DMS53 treated with DMSO at 0.1 percent for 48 hours (cell line): ENCODE measurements at regions not wholly inside any gene's neighbourhood (a gene's known extent, or its start where the extent isn't known, plus 50 kb on each side); places are given as distances from the start of the nearest gene placed in this dataset.
"Not testable (repeated sequence)": the region's sequence is repeated elsewhere in the genome, so short reads cannot be mapped to it uniquely, and the experiment has no call there.

Experiments
- DNase-seq: peaks from one replicate; lab custom pipeline; 2025; ENCODE audit not compliant: unreplicated experiment; lab: John Stamatoyannopoulos, UW

DNA sequence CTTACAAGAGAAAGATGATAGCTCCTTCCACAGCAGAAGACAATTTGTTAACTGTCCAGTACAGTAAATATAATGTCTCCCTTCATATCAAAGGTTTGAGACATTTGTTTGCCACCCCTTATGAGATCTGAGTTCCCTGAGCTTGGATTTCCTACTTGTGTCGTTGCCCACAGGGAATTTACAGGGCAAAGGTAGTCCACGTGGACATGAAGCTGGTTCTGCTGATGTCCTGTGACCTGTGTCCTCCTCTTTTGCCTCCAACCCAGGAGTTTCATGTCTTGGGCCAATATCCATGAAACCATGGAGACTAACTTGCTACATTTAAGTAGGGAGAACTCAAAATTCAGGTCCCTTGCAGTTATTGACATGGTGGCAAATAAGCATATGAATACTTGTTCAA lies 172.2 kb upstream of the KCTD7 start:
- DNase-seq = not testable (repeated sequence)

DNA sequence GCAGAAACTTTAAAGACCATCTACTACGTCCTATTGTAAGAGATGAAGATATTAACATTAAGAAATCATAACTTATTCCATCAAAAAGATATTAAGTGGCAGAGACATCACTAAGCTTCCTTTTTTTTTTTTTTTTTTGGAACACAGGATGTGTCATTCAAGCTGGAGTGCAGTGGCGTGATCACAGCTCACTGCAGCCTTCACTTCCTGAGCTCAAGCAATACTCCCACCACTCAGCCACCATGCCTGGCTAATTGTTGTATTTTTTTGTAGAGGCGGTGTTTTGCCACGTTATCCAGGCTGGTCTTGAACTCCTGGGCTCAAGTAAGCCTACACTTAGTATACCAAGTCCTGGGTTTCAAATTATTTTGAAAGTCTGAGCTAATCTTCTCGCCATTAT lies 169.7 kb upstream of the KCTD7 start:
- DNase-seq = not testable (repeated sequence)

DNA sequence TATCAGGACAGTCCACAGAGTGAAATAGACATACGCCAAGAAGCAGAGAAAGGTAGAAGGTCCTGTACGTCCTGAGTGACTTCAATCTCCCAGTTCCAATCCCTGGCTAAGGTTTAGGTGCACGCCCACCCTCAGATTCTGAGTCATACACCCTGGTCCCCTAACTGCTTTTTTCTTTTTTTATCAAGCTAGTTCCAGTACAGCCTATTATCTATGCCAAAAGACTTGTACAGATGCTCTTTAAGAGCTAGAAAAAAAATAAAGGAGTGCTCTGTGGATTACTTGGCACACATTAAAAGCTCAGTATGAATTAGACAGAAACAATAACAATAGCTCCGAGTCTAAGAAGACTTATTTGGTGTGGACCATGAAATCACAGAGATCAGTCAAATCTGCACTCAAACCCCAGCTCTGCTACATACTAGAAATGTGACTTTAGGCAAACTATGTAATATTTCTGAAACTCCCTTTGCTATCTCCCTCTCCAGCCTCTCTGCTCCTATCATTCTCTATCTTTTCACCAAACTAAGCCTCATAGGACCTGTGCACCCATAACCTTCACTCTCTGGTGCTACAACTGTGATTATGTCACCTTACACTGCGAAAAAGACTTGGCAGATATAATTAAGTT lies 168.8 kb upstream of the KCTD7 start:
- DNase-seq = not testable (repeated sequence)

DNA sequence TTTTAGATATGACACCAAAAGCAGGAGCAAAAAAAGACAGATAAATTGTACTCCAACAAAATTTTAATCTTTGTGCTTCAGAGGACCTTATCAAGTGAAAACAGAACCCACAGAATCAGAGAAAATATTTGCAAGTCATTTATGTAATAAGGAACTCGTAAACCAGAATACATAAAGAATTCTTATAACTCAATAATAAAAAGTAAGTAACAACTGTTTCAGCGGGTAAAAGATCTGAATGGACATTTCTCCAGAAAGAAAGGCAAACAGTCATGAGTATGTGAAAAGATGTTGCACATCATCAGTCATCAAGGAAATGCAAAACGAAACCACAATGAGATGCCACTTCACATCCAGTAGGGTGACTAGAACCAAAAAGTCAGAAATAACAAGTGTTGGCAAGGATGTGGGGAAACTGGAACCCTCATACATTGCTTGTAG lies 167.7 kb upstream of the KCTD7 start:
- DNase-seq = no peak

DNA sequence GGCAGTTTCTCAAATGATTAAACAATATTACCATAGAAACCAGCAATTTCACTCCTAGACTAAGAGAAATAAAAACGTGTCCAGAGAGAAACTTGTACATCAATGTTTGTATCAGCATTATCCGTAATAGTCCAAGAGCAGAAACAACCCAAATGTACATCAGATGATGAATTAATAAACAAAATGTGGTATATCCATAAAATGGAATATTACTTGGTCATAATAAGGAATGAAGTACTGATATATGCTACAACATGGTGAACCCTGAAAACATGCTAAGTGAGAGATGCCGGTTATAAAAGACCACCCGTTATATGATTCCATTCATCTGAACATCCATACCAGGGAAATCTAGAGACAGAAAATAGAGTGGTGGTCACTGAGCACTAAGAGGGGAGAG lies 167.3 kb upstream of the KCTD7 start:
- not testable (repeated sequence) for DNase-seq

DNA sequence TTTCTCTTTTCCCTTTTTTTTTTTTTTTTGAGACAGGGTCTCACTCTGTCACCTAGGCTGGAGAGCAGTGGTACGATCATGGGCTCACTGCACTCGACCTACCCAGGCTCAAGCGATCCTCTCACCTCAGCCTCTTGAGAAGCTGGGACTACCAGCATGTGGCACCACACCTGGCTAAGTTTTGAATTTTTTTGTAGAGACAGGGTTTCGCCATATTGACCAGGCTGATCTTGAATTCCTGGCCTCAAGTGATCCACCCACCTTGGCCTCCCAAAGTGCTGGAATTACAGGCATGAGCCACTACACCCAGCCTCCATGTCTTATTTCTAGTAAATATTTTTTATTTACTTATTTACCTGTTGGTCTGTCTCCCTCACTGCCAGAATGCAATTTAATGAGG lies 165.8 kb upstream of the KCTD7 start:
- DNase-seq = not testable (repeated sequence)

DNA sequence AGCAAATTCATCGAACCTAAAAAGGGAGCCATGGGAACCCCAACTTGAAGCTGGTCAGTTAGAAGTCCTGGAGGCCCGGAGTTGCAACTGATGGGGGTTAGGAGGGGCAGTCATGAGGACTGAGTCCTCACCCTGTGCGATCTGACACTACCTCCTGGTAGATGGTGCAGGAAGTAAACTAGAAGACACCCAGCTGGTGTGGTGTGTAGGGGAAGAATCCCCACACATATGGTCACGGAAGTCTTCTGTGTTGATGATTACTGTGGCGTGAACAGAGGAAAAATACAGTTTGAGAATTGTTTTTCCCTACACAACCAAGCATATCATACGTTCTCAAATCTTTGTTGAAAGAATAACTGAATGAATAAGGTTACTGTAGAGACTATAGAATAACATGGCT lies 164.6 kb upstream of the KCTD7 start:
- no peak for DNase-seq

DNA sequence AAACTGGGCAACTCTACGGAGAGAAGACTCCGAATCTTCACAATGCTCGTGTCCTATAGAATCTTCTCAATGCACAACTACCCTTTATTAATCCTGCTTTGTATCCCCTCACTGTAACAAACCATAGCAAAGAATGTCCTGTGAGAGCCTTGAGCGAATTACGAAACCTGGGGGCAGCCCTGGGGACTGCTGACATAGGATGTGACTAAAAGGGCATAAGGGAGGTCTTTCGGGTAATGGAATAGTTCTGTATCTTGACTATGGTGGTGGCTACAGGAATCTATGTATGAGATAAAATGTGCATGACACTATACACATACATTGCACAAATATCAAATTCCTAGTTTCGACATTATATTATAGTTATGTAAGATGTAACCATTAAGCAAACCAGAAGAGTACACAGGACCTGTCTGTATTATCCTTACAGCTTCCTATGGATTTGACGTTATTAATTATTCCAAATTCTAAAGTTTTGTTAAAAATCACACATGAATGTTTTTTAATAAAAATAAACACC lies 162.5 kb upstream of the KCTD7 start:
- no peak for DNase-seq

DNA sequence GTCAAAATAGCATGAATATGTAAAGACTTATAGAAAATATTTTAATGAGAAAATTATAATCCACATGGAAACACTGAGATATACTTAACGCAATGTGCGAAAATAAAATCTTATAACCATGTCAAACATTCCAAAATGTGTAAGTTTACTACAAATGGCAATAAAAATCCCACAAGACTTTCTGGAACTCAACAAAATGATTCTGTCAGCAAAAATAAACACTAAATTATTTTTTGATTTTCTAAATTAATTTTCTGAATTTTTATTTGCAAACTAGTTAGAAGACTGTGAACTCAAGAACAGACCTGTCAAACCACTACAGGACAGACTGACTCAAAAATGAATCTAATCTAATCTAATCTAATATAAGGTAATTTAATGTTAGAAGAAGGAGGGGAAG lies 160.8 kb upstream of the KCTD7 start:
- no peak for DNase-seq

DNA sequence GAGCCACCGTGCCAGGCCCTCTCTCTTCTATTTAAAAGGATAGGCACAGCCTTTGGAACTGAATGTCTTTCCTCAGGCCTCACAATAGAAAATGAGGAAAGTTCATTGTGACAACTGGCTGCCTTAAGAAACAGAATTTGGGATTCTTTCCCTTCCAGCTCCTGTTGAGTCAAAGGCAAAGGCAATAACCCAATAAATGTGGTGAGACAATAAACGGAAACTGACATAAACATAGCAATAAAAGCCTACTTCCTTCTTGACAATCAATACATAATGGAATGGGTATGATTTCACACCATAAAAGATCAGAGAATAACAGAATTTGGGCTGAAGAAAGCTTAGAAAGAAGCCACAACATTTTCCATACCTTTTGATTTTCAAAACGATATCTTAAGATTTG lies 155.6 kb upstream of the KCTD7 start:
- DNase-seq = not testable (repeated sequence)

DNA sequence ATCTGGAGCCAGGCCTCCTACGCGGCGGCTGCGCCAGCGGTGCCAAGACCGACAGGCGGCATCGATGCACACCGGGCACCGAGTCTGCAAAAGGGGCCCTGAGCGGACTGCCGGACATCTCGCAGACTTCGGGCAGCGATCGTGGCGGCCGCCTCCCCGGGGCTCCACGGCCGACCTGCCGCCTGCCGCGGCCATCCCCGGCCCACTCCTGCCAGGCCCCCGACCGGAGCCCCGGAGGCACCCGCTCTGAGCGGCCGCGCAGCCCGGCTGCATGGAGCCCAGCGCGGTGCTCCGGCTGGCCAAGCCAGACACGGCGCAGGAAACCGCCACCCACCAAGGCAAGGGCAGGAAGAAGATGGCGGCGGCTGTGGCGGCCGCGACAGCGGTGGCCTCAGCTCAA lies 154.2 kb upstream of the KCTD7 start:
- DNase-seq = no peak

DNA sequence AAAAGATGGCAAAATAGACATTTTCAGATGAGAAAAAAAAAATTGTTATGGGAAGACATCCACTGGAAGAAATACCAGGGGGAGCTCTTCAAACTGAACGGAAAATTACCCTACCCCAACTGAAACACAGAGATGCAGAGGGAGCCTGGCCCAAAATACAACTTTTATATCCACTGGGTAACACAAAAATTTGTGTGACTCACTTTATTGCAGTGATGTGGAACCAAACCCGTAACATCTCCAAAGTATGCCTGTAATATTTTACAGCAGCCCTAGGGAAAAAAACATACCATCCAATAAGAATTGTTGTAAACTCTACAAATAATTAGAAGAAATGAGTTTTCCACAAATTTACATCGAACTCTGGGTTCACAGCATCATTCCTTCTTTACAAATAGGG lies 152.6 kb upstream of the KCTD7 start:
- not testable (repeated sequence) for DNase-seq

DNA sequence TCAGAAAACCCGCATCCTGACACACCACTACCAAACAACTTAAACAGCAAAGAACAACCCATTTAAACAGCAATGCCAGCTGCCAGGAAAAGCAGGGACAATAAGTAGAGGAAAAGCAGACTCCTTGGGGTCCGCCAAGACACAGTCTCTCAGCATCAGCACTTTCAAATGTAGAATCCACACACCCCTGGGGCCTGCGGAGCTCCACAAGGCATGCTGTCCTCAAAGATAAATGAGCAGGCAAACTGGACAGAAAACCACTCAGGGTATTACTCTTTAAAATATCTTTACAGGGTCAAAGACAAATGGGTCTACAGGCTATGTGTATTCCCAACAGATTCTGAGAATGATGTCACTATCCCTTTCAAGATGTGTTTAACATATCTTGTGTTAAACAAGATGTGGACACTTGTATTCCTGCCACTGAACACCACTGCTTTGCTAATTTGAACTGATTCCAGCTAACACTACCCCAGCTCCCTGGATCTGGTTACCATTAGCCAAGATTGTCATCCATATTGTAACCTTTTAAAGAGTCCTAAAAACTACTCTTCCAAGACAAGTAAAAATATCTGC lies 150.8 kb upstream of the KCTD7 start:
- DNase-seq = not testable (repeated sequence)

DNA sequence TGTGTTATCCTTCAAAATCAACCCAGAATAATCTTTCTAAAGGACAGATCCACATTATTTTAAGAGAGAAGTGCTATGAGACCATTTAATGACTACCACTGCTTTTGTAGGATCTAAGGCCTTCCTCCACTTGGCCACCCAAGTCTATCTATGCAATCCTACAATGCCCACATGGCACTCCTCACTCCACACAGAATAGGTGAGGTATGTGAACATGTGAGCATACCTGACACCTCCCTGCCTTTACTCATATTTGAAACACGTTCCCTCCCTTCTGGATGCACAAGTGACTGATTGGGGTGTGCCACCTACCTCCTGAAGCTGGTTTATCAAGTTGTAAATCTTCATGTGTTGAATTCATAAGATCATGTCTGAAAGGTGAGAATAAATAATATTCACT lies 147.5 kb upstream of the KCTD7 start:
- not testable (repeated sequence) for DNase-seq

DNA sequence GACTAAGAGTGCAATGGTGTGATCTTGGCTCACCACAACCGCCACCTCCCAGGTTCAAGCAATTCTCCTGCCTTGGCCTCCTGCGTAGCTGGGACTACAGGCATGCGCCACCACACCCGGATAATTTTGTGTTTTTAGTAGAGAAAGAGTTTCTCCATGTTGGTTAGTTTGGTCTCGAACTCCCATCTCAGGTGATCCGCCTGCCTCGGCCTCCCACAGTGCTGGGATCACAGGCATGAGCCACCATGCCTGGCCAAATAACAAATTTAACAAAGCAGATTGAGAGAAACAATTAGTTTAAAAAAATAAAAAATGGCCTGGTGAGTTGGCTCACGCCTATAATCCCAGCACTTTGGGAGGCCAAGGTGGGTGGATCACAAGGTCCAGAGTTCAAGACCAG lies 139.6 kb upstream of the KCTD7 start:
- DNase-seq = not testable (repeated sequence)

DNA sequence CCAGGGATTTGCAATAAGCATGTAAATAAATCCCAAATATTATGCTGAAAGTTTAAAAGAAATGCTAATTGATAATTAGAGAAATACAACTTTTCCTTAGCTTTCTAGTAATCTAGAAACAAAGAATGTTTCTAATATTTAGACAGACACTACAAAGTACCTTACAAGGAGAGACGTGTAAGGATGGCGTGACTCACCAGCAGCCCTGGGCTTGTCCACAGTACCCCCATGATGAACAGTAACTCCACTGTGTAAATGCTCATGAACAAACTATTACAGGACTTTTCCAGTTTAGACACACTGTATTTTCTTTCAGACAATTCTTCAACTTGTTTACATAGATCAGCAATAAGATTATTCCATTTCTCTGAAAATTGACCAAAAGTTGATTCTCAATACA lies 138.9 kb upstream of the KCTD7 start:
- DNase-seq = not testable (repeated sequence)

DNA sequence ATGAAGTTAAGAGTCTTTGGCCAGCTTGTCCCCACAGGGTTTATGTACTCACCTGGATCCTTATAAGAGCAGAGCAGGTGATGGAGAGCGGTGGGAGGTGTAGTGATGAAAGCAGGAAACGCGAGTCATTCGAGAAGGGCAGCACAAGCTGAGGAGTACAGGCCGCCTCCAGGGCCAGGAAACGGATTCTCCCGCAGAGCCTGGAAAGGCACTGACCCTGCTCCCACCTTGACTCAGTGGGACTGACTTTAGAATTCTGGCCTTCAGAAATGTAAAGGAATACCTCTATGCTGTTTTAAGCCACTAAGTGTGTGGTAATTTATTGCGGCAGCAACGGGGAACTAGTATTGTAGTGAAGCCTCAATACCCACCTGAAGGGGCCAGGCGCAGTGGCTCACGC lies 137.7 kb upstream of the KCTD7 start:
- DNase-seq = peak; percentile 61

DNA sequence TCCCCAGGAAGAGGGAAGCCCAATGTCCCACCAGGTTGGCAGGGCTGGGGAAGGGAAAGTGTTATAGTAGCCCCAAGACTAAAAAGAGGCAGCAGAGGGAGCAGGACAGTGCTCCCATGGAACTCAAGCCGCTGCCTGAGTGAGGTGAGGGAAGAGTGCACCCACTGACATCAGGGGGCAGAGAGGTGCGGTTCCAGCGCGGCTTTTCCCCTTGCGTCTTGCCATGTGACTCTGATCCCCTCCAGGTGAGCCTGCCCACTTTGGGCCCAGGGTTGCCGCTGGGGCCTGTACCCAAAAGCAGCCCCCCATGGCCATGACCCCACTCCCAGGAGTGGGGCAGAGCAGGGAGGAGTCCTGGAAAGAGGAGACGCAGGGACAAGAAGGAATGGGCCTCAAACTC lies 136.3 kb upstream of the KCTD7 start:
- not testable (repeated sequence) for DNase-seq

DNA sequence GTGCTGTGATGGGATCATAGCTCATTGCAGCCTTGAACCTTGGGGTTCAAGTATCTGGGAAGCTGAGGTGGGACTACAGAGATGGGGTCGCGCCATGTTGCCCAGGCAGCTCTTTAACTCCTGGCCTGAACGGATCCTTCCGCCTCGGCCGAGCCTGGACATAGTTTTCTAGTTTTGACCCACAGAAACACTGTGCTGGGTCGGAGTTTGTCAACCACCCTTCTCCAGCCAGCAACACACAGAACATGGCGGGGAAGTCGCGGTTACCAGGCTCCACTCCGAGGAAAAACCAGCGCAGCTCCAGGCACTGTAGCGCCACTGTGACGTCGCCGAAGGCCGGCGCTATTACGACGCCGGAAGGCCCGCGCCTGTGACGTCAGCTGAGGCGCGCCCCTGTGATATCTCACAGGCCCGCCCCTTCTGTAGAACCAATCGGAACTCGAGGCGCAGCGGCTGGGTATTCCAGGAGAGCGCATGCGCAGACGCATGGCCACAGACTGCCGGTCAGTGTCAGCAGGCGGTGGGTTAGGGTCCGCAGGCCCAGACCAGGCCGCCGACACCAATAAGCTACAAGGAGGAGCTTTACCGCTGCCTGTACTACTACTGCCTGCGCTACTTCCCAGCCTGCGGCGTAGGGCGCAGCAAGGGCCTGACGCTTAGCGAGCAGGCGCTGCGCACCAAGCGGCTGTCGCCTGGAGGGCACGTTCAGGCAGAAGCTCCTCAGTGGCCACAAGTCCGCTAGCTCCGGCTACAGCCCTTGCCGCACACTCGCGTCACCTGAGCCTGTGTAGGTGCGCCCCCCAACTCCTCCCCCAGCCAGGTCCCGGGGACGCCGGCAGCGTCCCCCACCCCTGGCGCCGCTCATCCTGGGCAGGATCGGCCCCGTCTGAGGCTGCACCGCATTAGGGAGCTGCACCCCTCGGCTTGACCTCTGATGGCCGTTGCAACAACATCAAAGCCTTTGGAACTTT lies 135.2 kb upstream of the KCTD7 start:
- peak; percentile 97 for DNase-seq

DNA sequence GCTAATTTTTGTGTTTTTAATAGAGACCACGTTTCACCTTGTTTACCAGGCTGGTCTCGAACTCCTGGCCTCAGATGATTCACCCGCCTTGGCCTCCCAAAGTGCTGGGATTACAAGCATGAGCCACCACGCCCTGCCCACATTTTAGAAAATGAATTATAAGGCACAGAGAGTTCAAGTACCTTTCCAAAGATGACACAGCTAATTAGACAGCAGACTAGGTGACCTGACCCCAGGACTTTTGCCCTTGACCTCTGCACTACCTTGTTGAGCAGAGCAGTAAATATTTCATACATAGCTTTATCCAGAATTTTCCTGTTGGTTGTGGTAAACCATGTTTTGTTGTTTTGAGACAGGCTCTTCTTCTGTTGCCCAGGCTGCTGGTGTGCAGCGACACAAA lies 131.3 kb upstream of the KCTD7 start:
- no peak for DNase-seq

DNA sequence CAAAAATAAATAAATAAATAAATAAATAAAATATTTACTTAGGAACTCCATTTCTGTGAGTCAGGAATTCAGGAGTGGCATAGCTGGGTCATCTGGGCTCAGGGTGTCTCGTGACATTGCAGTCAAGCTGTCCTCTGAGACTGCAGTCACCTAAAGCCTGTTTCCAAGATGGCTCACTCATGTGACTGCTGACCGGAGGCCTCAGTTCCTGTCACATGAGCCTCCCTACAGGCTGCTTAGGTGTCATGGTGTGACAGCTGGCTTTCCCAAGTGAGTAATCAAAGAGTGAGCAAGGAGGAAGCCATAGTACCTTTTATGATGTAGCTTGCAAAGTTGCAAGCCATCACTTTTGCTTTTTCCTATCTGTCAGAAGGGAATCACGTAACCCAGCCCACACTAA lies 128.6 kb upstream of the KCTD7 start:
- peak; percentile 43 for DNase-seq
